ENCODE measurements at regions not wholly inside any gene's neighbourhood (a gene's known extent, or its start where the extent isn't known, plus 50 kb on each side); places are given as distances from the start of the nearest gene placed in this dataset.
A peak's percentile ranks its signal among the peaks of the same experiment; 100 is the strongest.
"Not testable (repeated sequence)": the region's sequence is repeated elsewhere in the genome, so short reads cannot be mapped to it uniquely, and the experiment has no call there.

DNA sequence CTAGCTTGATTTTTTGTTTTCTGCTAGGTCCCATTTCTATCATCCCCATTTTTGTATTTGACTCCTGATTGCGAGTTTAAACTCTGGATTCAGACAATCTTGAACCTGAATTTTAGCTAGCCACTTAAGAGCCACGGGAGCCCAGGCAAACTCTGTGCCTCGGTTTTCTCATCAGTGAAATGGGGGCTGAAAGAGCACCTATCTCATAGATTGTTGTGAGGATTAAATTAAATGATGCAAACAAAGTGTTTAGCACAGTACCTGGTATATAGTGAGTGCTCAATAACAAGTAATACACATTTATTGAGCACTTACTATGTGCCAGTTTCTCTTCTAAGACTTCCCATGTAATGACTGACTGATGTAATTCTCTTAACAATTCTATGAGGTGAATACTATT is 158.1 kb upstream of the POU3F1 start:
- no peak for DNase-seq

DNA sequence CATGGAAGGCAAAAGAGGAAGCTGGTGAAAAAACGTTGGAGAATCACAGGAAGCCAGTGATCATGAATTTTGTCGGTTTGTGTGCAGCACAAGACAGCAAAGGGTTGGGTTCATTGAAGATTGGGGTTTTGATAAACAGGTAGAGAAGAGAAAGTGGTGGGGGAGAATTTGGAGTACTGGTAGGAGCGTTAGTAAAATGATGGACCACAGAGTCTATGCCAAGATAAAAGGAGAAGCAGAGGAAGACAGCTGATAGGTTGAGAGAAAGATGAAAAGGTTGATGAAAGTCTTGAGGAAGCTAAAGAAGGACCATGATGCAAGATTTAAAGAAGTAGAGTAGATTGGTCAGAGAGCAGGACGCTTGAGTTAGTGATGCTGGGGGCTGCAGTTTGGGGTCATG is 156.8 kb upstream of the POU3F1 start:
- DNase-seq: no peak

DNA sequence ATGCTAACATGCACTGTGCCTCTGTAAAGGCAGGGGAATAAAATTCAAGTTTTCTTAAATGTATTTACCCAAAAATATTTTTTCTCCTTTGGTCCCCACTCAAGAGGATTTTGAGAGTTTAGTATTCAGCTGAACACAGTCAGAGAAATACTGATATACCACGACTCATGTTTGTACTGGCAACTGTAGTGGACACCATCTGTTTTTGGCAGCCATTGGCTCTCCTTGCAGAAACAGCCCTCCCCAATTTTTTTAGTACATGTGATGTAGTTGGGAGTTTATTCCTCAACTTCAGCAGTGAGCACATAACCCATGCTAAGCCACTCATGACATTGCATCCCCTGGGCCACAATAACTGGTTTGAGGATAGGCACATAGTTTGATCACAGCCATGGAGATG is 154.8 kb upstream of the POU3F1 start:
- DNase-seq: no peak

DNA sequence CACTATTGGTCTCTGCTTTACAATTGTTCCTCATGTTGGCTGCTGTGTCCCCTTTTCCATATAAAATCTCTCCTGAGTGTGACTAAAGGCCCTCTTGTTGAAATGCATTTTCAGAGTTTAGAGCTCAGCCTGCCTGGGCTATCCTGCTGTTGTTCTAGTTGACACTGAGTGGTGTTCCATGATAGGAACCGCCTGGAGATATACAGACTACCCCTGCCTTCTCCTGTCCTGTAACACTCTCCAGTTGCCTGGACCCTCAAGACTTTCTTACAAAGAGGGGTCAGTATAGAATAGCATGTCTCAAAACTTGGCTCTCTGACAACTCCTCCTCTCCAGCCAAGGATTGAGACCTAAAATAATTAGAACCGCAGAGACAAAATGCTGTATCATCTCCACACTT is 152.0 kb upstream of the POU3F1 start:
- DNase-seq: no peak

DNA sequence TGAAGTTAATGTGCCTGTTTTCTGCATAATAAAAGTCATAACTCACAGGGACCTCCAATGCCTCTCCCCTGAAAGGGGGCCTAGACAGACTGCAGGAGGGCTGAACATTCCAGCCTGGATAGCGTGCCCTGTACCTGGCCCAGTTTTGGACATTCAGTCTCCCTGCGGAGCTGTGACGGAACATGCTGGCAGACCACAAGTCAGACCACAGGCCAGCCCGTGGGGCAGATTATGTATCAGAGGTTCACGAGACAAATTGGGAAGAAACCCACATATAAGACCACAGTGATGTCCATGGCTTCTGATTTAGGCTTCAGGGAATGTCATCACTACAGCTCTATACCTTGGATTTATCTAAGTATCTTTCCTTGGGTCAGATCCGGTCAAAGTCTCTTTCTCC is 151.5 kb upstream of the POU3F1 start:
- no peak for DNase-seq

DNA sequence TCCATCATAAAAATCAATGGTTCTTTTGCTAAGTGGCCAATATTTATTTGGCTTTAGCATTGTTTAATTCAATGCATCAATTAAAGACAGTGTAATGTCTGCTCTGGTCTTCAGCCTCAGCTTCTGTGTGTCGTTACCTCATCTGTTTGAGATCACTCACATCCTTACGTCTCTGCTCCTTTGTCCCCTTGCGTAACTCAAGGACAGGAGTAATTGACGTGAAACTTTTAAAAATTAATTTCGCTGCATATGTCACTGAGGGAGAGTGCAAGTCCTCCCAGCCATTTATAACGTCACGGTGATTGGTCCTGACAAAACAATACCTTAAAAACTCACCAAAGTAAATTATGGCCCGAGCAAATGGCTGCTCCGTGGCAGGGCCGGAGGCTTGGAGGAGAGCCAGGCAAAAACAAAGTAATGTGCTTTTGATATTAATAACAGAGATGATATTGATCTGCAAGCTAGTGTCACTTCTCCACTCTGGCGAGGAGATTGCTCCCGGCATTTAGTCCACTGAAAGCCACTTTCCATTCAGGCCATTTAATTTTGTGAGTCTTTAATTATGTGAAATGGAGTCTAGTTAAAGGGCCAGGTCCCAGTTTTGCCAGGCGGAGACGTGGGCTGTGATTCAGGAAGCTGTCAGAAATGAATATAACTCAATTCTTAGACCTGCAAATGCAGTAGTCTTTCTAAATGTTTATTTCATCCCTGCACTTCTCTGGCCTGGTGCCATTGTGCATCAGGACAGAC is 150.9 kb upstream of the POU3F1 start:
- DNase-seq: no peak

DNA sequence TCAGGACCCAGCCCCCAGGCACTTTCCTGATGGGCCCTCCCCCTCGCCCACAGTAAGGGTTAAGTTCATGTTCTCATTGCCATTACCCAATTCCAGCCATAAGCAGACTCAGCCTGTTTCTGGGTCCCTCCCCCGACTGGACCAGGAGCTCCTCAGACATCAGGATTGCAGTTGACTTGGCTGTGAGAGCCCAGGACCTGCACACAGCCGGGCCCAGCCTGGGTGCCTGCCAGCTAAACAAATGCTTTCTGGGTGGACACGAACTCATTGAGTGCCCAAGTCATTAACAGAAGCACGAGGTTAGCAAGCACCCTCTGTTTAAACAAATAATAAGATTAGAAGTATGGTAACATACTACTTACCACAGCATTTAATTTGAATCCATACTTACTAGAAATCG is 147.9 kb upstream of the POU3F1 start:
- DNase-seq: peak; percentile 57

DNA sequence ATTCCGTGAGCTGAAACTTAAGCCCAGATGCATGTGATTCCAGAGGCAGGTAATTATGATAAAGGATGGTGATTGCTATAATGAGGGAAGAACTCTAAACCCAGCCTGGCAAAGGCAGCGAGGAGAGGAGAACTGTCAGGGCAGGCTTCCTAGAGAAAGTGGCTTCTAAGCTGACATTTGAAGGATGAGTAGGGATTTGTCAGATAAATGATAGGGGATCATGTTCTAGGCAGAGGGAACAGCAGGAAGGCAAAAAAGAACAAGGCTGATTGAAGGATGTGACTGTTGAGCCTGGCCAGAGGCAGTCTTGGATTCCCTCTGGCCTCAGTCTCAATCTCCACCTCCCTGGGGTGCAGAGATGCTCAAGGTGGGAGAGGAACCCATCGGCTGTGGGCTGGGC is 146.4 kb upstream of the POU3F1 start:
- DNase-seq: peak; percentile 93

DNA sequence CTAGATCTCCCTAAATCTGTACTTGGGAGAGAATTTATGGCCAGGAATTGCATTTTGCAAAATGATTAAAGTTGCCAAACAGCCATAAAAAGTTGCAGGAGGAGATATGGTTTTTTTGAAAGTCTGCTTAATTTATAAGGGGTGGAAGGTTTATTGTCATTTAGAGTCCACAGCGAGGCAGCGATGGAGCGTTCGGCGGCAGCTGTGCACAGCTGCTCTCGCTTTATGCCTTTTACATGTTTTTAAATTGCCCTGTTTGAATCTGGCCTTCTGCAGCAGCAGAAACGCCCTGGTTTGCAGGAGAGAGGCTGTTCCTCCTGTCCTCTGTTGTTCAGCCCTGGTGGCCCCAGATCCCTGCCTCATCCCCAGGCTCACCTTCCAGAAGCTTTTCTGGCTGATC is 144.9 kb upstream of the POU3F1 start:
- DNase-seq: no peak

DNA sequence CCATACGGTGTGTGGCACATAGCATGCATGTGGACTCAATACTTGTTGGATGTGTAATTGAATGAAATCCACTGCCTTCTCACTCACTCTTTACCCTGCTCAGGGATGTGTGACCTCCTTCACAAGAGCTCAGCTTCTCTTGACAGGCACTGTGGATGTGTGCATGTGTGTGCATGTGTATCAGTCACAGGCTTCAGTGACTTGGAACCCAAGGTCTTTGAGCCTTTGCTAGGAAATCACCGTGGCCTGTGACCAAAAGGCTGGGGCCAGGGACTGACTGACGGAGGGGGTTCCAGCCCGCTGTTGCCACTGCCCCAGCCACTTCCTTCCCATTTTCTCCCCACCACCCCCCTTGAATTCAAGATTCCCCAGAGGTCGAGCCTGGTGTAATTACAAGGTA is 144.4 kb upstream of the POU3F1 start:
- peak; percentile 30 for DNase-seq

DNA sequence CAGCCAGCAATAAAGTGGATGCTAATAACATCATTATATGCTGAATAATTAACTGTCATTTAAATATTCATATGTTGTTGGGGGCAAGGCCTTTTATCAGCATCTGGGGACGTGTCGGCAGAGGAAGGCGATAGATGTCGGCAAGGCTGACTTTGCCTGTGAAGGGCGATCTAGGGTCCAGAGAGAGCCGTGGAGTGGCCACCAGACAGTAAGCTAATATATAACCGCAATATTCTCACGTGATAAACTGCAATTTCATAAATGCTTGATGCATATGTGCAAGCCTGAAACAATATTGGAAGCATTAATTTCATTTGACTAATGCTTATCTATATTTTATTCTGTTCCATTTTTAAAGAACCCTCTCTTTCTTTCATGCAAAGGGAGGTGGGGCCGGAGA is 141.0 kb upstream of the POU3F1 start:
- no peak for DNase-seq

DNA sequence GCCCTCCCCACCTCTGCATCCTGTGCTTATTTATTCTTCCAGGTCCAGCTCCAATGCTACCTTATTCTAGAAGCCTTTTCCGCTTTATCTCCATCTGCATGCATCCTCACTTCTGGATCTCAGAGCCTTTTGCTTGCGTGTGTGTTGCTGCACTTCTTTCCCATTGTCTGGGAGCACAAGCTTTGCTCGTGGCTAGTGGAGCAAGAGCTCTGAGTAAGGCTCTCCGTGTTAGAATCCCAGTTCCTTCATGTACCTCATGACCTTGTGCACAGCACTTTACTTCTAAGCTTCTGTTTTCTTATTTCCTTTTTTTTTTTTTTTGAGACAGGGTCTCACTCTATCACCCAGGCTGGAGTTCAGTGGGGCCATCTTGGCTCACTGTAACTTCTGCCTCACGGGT is 140.0 kb upstream of the POU3F1 start:
- no peak for DNase-seq

DNA sequence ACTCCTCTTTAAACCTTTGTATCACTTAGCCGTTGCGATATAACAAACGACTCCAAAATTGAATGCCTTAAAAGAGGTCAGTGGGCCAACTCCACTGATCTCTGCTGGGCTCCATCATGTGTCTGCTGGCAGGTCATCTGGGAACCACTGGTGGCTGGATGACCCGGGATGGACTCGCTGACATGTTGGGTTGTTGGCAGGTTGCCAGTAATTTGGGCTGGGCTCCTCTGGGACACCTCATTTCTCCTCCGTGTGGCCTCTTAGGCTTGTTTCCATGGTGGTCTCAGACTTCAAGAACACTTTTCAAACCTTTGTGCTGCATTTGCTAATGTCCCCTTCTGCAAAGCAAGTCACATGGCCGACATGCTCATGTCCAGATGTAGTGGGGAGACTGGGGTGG is 139.3 kb upstream of the POU3F1 start:
- DNase-seq: no peak

DNA sequence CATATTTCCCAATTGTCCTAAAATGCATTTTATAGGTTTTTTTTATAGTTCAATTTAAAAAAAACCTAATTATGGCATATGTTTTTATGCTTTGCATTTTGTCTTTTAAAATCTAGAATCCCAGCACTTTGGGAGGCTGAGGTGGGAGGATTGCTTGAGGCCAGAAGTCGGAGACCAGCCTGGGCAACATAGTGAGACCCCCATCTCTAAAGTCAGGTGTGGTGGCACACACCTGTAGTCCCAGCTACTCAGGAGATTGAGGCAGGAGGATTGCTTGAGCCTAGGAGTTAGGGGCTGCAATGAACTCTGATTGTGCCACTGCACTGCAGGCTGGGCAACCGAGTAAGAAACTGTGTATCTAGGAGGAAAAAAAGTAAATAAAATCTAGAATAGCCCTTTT is 137.2 kb upstream of the POU3F1 start:
- DNase-seq: no peak

DNA sequence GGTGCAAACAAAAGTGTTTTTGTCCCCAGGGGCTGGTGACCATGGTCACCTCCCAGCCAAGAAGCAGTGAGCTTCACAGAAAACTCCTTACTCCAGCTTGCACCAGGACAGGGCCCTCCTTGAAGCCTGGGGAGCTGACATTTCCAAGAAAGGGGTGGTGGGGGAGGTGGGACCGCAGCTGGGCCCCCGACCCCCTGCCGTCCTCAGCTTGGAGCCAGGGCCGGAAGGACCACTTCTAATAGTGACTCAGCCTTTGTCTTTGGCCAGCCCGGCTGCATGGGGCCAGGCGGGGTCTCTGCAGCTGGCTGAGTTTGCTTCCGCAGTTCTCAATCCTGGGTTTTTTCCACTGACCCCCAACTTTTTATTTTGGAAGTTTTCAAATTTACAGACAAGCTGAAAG is 136.5 kb upstream of the POU3F1 start:
- DNase-seq: no peak

DNA sequence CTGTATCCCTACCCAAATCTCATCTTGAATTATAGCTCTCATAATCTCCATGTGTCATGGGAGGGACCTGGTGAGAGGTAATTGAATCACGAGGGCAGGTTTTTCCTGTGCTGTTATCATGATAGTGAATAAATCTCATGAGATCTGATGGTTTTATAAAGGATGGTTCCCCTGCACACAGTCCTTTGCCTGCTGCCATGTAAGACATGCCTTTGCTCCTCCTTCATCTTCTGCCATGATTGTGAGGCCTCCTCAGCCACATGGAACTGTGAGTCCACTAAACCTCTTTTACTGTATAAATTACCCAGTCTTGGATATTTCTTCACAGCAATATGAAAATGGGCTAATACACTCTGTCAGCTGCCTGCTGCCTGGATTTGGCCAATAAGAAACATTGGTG is 133.8 kb upstream of the POU3F1 start:
- not testable (repeated sequence) for DNase-seq

DNA sequence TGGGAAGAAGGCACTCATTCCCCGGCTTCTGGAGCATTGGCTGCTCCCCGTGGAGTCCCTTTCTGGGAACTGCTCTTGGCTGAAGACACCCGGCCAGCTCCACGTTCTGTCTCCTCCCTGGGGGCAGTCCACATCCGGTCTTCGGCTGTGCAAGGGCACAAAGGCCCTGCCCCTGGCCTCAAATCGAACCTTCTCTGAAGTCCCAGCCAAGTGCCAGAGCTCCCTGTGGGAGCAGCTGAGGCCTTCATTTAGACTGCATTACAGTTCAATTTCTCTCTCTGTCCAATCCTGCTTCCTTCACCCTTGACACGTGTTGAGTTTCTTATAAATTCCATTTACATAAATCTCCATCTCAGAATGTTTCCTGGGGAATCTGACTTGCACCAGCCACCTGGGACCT is 132.9 kb upstream of the POU3F1 start:
- no peak for DNase-seq

DNA sequence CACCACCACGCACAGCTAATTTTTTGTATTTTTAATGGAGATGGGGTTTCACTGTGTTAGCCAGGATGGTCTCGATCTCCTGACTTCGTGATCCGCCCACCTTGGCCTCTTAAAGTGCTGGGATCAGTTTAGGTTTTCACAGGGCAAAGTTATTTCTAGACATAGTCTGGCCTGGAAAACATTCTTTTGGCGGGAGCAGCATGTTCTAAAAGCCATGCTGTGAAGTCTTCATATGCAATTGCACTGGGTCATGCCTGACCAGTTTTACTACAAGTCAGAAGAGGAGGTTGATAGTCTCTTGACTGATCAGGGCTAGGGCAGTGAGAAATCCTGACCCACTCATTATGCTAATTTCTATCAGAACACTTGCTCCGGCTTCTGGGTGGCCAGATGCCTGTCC is 131.6 kb upstream of the POU3F1 start:
- no peak for DNase-seq

DNA sequence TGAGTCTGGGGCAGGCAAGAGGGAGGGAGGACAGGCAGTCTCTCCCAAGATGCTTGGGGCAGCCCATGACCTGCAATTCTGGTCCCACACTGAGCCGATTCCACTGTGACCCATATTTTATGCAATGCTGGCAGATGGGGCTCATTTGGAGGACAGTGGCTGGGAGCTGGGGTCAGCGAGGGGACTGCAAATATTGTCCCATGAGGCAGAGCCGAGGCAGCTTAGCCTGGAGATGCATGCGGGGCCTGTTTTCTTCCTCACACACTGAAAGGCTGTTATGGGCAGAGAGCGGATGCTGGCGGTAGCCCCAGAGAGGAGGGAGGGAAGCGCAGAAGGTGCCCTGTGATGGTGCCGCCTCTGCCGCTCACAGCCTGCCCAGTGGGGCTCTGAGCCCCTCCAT is 128.5 kb upstream of the POU3F1 start:
- DNase-seq: no peak

DNA sequence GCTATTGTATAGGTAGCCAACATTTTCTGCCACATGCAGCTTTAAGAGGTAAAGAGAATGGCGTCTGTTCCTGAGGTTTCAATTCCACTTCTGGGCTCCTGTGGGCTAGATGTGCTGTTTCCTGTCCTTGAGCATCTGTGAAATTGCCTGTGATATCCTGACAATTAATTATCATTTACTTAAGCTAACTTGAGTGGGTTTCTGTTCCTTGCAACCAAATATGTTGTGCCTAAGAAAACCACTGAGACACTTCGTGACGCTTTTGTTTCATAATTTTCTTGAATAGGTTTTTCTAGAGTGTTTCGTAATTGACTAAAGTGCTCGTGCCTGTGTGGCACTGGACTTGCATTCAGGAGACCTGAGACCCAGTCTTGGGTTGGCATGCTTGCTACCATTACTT is 127.3 kb upstream of the POU3F1 start:
- DNase-seq: no peak

DNA sequence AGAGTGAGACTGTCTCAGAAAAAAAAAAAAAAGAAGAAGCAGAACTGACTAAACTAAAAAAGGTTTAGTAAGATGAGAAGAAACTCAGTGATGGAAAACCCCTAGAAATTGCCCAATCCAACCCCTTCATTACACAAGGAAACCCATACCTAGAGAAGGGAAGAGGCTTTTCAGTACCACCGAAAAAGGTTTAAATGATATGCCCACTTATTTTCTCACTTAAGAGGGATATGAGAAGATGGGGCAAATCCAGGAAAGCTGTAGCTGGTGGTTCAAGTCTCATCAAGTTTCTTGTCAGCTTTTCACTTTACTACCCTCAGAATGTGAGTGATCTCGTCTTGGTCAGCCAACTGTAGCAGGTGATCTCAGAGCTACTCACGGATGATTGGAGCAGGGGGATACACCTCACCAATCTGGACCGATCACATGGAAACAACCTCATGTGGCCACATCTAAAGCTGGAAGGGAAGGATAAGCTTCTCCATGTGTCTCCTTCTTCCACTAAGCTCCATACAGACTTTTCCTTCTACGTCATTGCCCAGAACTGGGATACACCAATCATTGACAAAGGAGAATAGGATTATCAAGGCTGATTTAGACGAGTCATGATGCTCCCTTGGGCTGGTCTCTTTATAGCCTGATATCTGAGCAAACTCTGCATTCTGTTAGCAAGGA is 126.7 kb upstream of the POU3F1 start:
- peak; percentile 38 for DNase-seq

DNA sequence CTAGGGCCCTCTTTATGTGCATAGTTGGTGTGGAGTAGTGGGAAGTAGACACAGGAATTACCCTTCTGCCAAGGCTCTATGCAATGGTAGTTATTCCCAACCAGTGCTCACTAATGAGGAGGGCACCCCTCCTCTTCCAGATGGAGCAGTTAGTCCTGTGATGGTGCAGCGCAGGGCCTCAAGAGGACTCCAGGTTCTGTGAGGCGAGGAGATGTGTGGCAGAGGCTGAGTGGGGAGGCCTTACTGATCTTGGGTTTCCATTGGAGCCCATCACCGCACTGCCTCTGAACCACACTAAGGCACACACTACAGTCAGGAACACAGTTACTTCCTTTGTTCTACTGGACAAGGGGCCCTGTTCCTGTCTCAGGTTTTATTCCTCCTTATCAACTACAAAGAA is 122.5 kb upstream of the POU3F1 start:
- no peak for DNase-seq

DNA sequence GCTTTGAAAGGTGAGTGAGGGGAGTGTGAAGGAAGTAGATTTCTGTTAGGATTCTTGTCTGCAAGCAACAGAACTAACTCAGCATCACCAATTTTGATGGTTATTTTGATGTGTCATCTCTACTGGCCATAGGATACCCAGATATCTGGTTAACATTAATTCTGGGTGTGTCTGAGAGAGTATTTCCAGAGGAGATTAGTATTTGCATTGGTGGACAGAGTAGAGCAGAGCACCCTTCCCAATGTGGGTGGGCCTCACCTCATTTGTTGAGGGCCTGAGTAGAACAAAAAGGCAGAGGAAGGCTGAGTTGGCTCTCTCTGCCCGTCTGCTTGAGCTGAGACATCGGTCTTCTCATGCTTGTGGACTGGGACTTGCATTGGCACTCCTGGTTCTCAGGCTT is 121.8 kb upstream of the POU3F1 start:
- DNase-seq: no peak

DNA sequence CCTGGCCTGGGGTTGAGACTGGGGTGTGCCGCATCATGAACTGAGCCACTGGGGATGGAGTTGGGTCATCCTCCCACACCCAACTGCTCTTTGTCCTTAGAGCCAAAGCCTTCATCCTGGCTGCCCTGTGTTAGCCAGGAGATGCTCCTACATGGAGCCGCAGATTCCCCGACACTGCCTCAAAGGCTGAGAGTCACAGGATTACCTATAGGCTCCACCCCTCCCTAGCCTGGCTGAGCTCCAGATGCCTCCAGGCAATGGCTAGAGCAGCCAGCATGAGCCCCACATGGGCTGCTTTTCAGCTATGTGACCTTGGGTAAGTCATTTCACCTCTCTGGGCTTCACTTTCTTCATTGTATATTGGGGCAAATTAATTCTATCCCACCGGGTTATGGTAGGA is 119.9 kb upstream of the POU3F1 start:
- peak; percentile 61 for DNase-seq

All from NCI-H82 (cell line).